ENCODE measurements at regions not wholly inside any gene's neighbourhood (a gene's known extent, or its start where the extent isn't known, plus 50 kb on each side); places are given as distances from the start of the nearest gene placed in this dataset.

DNA sequence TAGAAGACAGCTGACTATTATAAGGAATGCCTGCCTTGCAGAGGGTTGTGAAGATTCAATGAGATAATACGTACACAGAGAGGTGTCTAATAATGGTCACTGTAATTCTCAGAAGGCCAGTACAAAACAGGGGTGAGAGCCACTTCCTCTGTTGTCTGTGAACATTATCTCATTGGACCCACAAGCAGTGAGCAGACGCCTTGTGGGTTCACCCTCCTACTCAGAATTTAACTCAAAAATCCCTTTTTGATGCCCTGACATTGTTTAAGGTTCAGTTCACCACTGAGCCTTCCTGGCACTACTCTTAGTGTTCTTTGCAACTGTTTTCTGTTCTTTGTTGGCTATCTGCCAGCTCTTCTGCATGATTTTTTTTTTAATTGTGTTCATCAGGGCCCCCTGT, 467.4 kb downstream of the BCOR start:
- TF ChIP-seq ZNF274 (IDR thresholded peaks at IDR 0.05; ENCODE audit: low read depth, low read length): no peak
- no peak for TF ChIP-seq YY1 (IDR thresholded peaks at IDR 0.05; ENCODE audit: insufficient read depth, insufficient read length)
- TF ChIP-seq SUZ12 (IDR thresholded peaks at IDR 0.05; ENCODE audit: extremely low read depth, insufficient read depth, insufficient read length): no peak

Data from NT2/D1 (cell line).